ENCODE measurements at regions not wholly inside any gene's neighbourhood (a gene's known extent, or its start where the extent isn't known, plus 50 kb on each side); places are given as distances from the start of the nearest gene placed in this dataset.

GRCh38 chr2:12269041-12269972 is 447.4 kb upstream of the TRIB2 start:
- Histone ChIP-seq H3K27ac (no peak overlapping the region), H3K27me3 (no peaks in the 10 kb centered on the region), H3K9me3 (no peaks in the 10 kb centered on the region), H3K4me3 (no peak overlapping the region), H3K4me1 (no peaks in the 10 kb centered on the region), H3K36me3 (replicated peaks in 1 of 2; ENCODE audit: insufficient read depth in 1 of 2, low read depth in 2 of 2) (no peaks in the 10 kb centered on the region)
- TF ChIP-seq, protein P1, sequence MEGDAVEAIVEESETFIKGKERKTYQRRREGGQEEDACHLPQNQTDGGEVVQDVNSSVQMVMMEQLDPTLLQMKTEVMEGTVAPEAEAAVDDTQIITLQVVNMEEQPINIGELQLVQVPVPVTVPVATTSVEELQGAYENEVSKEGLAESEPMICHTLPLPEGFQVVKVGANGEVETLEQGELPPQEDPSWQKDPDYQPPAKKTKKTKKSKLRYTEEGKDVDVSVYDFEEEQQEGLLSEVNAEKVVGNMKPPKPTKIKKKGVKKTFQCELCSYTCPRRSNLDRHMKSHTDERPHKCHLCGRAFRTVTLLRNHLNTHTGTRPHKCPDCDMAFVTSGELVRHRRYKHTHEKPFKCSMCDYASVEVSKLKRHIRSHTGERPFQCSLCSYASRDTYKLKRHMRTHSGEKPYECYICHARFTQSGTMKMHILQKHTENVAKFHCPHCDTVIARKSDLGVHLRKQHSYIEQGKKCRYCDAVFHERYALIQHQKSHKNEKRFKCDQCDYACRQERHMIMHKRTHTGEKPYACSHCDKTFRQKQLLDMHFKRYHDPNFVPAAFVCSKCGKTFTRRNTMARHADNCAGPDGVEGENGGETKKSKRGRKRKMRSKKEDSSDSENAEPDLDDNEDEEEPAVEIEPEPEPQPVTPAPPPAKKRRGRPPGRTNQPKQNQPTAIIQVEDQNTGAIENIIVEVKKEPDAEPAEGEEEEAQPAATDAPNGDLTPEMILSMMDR (IDR thresholded peaks at IDR 0.05) = no peak
- no peak for TF ChIP-seq POLR2A (IDR thresholded peaks at IDR 0.05)
- WGBS, 2 donors = 72 to 75% methylated on average over 7 of the region's 7 CpGs
- intact Hi-C loops (cut with DNase I) = no loop called here
- ATAC-seq (no peak), DNase-seq (no peak)

- no peaks in the 10 kb centered on the region for H3K27me3 ChIP-seq
- 63 to 64% methylated on average over 4 of the region's 4 CpGs for WGBS, 2 donors
- intact Hi-C loops (cut with DNase I) = no loop called here
- no peak for TF ChIP-seq POLR2A (IDR thresholded peaks at IDR 0.05)
- TF ChIP-seq, protein P1 (IDR thresholded peaks at IDR 0.05) = no peak
- DNase-seq = no peak
- no peak for ATAC-seq
- H3K4me1 ChIP-seq = no peaks in the 10 kb centered on the region
- H3K36me3 ChIP-seq (replicated peaks in 1 of 2; ENCODE audit: insufficient read depth in 1 of 2, low read depth in 2 of 2) = no peaks in the 10 kb centered on the region
- no peak overlapping the region for H3K4me3 ChIP-seq
- no peak overlapping the region for H3K27ac ChIP-seq
- no peaks in the 10 kb centered on the region for H3K9me3 ChIP-seq
Observed at GRCh38 chr2:12270876-12271588, 445.7 kb upstream of the TRIB2 start.

- H3K4me3 ChIP-seq = no peak overlapping the region
- intact Hi-C loops (cut with DNase I) = no loop called here
- DNase-seq = no peak
- H3K36me3 ChIP-seq (replicated peaks in 1 of 2; ENCODE audit: insufficient read depth in 1 of 2, low read depth in 2 of 2) = no peaks in the 10 kb centered on the region
- 78 to 84% methylated on average over 1 of the region's 1 CpG for WGBS, 2 donors
- no peak overlapping the region for H3K27ac ChIP-seq
- no peaks in the 10 kb centered on the region for H3K4me1 ChIP-seq
- ATAC-seq = no peak
- no peaks in the 10 kb centered on the region for H3K9me3 ChIP-seq
- no peaks in the 10 kb centered on the region for H3K27me3 ChIP-seq
- TF ChIP-seq, protein P1 (IDR thresholded peaks at IDR 0.05) = no peak
- TF ChIP-seq POLR2A (IDR thresholded peaks at IDR 0.05) = no peak
Observed at GRCh38 chr2:12271589-12271984, 445.1 kb upstream of the TRIB2 start.

DNA sequence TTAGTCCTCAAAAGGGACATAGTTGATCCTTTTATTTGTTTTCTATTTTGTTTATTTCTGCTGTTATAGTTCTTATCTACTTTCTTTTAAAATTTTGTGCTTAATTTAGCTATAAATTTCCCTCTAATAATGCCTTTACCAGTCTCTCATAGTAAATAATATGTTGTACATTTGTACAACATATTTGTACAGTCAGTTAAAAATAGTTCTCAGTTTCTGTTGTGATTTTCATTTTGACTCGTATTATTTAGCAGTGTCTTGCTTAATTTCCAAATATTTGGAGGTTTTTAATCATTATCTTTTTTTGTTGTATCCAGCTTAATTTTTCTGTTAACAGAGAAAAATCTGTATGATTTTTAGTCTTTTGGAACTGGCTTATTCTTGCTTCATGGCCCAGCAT is 443.6 kb upstream of the TRIB2 start:
- no peaks in the 10 kb centered on the region for H3K9me3 ChIP-seq
- no peak for ATAC-seq
- H3K27me3 ChIP-seq = no peaks in the 10 kb centered on the region
- H3K36me3 ChIP-seq (replicated peaks in 1 of 2; ENCODE audit: insufficient read depth in 1 of 2, low read depth in 2 of 2) = no peaks in the 10 kb centered on the region
- intact Hi-C loops (cut with DNase I) = no loop called here
- H3K4me1 ChIP-seq = no peaks in the 10 kb centered on the region
- DNase-seq = no peak
- 29 to 47% methylated on average over 1 of the region's 1 CpG for WGBS, 2 donors
- no peak overlapping the region for H3K27ac ChIP-seq
- TF ChIP-seq, protein P1 (IDR thresholded peaks at IDR 0.05) = no peak
- TF ChIP-seq POLR2A (IDR thresholded peaks at IDR 0.05) = no peak
- no peak overlapping the region for H3K4me3 ChIP-seq
